GM18499 (cell line): ENCODE measurements at regions not wholly inside any gene's neighbourhood (a gene's known extent, or its start where the extent isn't known, plus 50 kb on each side); places are given as distances from the start of the nearest gene placed in this dataset.

Experiments used
- ATAC-seq: cut with Tn5 transposase; IDR thresholded peaks from one replicate; pipeline ENCODE4 v1.9.1; 2021; ENCODE audit warnings: moderate number of reproducible peaks; ENCODE audit not compliant: insufficient read depth, unreplicated experiment

- ATAC-seq = no peak
Measured at GRCh38 chr3:31462050-31462569, 70.6 kb upstream of the STT3B start.

GRCh38 chr3:31465999-31466398, 66.7 kb upstream of the STT3B start:
- no peak for ATAC-seq

DNA sequence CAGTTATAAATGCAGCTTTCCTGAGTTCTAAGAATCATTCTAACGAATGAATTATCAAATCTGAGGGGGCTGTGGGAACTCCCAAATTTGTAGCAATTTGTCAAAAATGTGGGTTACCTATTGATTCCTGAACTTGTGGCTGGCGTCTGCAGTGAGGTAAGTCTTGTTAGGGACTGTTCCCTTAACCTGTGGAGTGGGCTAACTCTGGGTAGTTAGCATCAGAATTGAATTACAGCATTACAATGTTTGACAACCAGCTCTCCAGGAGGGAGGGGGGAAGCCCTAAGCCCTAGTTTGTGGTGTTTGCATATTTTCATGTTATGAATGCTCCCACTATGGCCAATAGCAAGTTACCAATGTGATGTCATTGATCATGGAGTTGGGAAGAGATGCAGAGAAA, 65.9 kb upstream of the STT3B start:
- ATAC-seq = no peak

DNA sequence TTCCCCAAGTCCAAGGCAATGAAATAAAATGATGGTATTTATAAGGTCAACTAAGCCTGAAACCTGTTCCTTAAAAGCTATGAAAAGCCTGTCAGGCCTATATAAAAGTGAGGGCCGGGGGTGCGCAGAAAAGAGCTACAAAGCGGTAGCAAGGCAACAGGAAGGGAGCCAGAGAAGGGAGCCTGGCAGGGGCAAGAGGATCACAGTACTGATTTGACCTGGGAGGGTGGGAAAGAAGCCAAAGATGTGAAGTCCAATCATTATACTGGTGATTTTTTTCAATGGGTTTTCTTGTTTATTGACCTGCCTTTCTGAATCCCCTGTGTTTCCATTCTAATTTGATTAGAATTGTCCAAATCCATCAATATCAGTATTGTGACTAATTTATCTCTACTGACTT, 64.3 kb upstream of the STT3B start:
- ATAC-seq = no peak

DNA sequence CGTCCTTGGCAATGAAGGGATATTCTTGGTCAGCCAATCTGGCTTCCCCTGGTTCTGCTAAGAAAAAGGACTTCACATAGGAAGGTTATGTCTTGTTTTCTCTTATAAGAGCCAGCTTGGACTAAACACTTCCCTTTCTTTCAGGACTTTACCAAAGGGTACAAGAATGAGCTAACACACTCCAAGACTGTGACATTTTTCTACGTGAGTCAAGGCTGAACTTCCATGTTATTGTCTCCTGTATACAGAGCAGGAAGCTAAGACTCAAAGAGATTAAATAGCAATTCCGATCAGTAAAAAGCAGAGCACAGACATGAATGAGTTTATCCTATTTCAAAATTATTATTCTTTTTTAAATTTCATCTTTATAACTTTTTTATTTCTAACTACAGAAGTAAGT, 63.3 kb upstream of the STT3B start:
- ATAC-seq = no peak

DNA sequence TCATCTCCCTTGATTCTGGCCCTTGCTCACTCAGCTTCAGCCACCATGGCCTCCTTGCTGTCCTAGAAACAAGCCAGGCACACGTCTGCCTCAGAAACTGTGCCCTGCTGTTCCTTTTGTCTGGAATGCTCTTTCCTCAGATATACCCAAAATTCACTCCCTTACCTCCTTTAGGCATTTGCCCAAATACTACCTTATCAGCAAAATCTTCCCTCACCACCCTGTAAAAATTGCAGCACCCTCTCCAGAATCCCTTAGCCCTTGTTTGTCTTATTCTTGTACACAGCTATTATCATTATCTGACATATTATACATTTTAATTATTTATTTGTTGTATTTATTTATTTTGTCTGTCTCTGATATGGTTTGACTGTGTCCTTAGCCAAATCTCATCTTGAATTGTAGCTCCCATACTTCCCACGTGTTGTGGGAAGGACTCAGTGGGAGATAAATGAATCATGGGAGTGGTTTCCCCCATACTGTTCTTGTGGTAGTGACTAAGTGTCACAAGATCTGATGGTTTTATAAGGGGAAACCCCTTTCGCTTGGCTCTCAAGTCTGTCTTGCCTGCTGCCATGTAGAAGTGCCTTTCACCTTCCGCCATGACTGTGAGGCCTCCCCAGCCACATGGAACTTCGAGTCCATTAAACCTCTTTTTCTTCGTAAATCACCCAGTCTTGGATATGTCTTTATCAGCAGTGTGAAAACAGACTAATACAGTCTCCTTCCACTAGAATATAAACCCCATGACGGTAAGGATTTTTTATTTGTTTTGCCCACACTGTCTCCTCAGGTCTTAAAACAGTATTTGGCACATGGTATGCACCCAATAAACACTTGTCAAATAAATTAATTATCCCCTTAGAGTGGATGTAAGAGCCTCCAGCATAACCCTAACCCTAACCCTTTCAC, 60.0 kb upstream of the STT3B start:
- no peak for ATAC-seq

- no peak for ATAC-seq
Measured at GRCh38 chr3:31476209-31476608, 56.5 kb upstream of the STT3B start.

DNA sequence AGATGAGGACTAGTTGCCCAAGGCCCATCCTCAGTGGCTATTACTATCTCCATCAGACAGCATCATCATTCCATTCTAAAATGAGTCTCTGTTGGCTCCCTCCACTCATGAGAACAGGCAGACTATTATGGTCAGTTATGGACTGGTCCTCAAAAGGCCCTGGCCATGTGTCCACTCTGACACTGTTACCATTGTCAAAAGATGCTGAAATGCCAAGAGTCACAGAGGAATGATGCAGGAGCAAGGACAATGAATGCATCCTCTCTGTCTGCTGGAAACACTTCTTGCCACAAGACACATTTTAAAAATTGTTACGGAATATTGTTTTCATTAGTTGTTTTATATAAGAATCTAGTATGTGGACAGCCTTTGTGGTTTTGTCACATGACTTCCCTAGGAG, 53.3 kb upstream of the STT3B start:
- ATAC-seq = no peak

DNA sequence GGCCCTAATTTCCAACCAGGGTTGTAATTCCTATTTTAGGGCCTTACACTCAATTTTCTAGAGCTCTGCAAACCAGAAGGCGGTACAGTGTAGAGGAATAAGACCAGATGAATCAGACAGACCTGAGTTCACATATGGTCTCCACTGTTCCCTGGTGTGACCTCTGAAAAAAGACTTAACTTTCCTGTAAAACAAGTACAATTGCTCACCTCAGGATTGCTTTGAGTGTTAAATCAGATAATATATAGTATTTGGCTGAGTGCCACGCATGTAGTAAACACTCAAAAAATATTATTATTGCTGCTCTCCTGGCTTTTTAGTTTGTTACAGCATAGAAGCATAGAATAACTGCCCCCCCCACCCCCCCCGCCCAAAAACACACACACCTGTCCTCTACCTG, 51.0 kb upstream of the STT3B start:
- ATAC-seq = no peak

DNA sequence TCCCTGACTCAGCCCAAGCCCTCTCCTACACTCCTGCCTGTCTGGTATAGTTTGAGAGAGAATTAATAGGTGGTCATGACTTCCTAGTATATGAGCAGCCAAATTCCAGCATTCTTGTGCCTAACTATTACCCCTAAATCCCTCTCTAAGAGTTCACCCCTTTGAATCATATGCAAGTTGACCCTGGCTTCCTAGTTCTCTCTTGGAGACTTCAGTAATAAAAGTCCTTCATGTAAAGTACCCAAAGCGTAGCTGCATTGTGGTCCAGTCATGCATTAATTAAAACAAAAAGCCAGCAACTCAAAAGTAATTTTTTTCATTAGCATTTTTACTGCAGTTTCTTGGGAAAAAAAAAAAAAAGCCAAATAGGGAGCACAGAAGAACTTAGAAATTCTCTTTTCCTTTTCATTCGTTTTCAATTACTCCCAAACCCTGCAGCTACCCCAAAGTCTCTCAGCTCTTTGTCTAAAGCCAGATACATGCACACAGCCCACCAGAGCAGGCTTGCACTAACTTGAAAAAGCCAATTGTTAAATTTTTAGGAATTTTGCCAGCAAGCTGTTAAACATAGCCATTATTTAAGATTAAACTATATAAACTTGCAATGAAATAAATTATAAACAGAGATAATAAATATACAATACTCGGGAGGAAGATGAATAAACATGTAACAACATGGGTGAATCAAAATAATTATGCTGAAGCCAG, 50.1 kb upstream of the STT3B start:
- no peak for ATAC-seq
